ENCODE measurements at regions not wholly inside any gene's neighbourhood (a gene's known extent, or its start where the extent isn't known, plus 50 kb on each side); places are given as distances from the start of the nearest gene placed in this dataset.

GRCh38 chr17:72403713-72404209 is 282.9 kb downstream of the SOX9 start:
- DNase-seq (no peak), ATAC-seq (ENCODE audit: poor library complexity) (no peak)
- Mint-ChIP-seq H3K4me1 (ENCODE audit: low read depth) (no peaks in the 10 kb centered on the region), H3K4me3 (no peak overlapping the region), H3K27ac (no peak overlapping the region), H3K36me3 (ENCODE audit: low read depth) (no peaks in the 10 kb centered on the region), H3K27me3 (no peaks in the 10 kb centered on the region), H3K9me3 (no peaks in the 10 kb centered on the region)
- H3K9me3 ChIP-seq (ENCODE audit: control insufficient read depth in 1 of 2, insufficient read depth in 1 of 2, low read length in 2 of 2) = no peaks in the 10 kb centered on the region
- intact Hi-C loops (cut with DNase I, micrococcal nuclease) = no loop called here
- H3K4me1 ChIP-seq (ENCODE audit: insufficient read depth, low read length) = no peaks in the 10 kb centered on the region
- no peak overlapping the region for H3K27ac ChIP-seq (ENCODE audit: low read depth in 1 of 2, low read length in 2 of 2)
- H3K27me3 ChIP-seq (ENCODE audit: control insufficient read depth in 1 of 2, insufficient read depth in 2 of 2, low read length in 2 of 2) = no peaks in the 10 kb centered on the region
- TF ChIP-seq CTCF (IDR thresholded peaks at IDR 0.05) = no peak
- ChIA-PET POLR2A (no interaction called here), CTCF (no interaction called here)
- no peak overlapping the region for H3K4me3 ChIP-seq (ENCODE audit: low read length)
- H3K36me3 ChIP-seq (ENCODE audit: insufficient read depth, low read length) = no peaks in the 10 kb centered on the region

GRCh38 chr17:72404872-72405271 is 284.1 kb downstream of the SOX9 start:
- Histone ChIP-seq H3K27ac (ENCODE audit: low read depth in 1 of 2, low read length in 2 of 2) (no peak overlapping the region), H3K4me1 (ENCODE audit: insufficient read depth, low read length) (no peaks in the 10 kb centered on the region), H3K9me3 (ENCODE audit: control insufficient read depth in 1 of 2, insufficient read depth in 1 of 2, low read length in 2 of 2) (no peaks in the 10 kb centered on the region), H3K36me3 (ENCODE audit: insufficient read depth, low read length) (no peaks in the 10 kb centered on the region), H3K27me3 (ENCODE audit: control insufficient read depth in 1 of 2, insufficient read depth in 2 of 2, low read length in 2 of 2) (no peaks in the 10 kb centered on the region), H3K4me3 (ENCODE audit: low read length) (no peak overlapping the region)
- DNase-seq = no peak
- no peak overlapping the region for H3K4me3 Mint-ChIP-seq
- no peaks in the 10 kb centered on the region for H3K9me3 Mint-ChIP-seq
- intact Hi-C loops (cut with DNase I, micrococcal nuclease) = no loop called here
- TF ChIP-seq CTCF (IDR thresholded peaks at IDR 0.05) = no peak
- no peak overlapping the region for H3K27ac Mint-ChIP-seq
- no peaks in the 10 kb centered on the region for H3K27me3 Mint-ChIP-seq
- CTCF ChIA-PET = no interaction called here
- POLR2A ChIA-PET = no interaction called here
- ATAC-seq (ENCODE audit: poor library complexity) = no peak
- no peaks in the 10 kb centered on the region for H3K4me1 Mint-ChIP-seq (ENCODE audit: low read depth)
- H3K36me3 Mint-ChIP-seq (ENCODE audit: low read depth) = no peaks in the 10 kb centered on the region

- POLR2A ChIA-PET = no interaction called here
- CTCF ChIA-PET = no interaction called here
These were observed 284.9 kb downstream of the SOX9 start for GRCh38 chr17:72405662-72406230.

More at GRCh38 chr17:72405662-72406230, 284.9 kb downstream of the SOX9 start:
- H3K27me3 Mint-ChIP-seq = no peaks in the 10 kb centered on the region
- no peak for ATAC-seq (ENCODE audit: poor library complexity)
- H3K4me1 ChIP-seq (ENCODE audit: insufficient read depth, low read length) = no peaks in the 10 kb centered on the region
- no peaks in the 10 kb centered on the region for H3K36me3 Mint-ChIP-seq (ENCODE audit: low read depth)
- no peak overlapping the region for H3K4me3 ChIP-seq (ENCODE audit: low read length)
- no peaks in the 10 kb centered on the region for H3K27me3 ChIP-seq (ENCODE audit: control insufficient read depth in 1 of 2, insufficient read depth in 2 of 2, low read length in 2 of 2)
- no peaks in the 10 kb centered on the region for H3K9me3 Mint-ChIP-seq
- no peaks in the 10 kb centered on the region for H3K4me1 Mint-ChIP-seq (ENCODE audit: low read depth)
- no peak for DNase-seq
- H3K27ac ChIP-seq (ENCODE audit: low read depth in 1 of 2, low read length in 2 of 2) = no peak overlapping the region
- no peak overlapping the region for H3K4me3 Mint-ChIP-seq
- no peak overlapping the region for H3K27ac Mint-ChIP-seq
- intact Hi-C loops (cut with DNase I, micrococcal nuclease) = no loop called here
- no peak for TF ChIP-seq CTCF (IDR thresholded peaks at IDR 0.05)
- no peaks in the 10 kb centered on the region for H3K9me3 ChIP-seq (ENCODE audit: control insufficient read depth in 1 of 2, insufficient read depth in 1 of 2, low read length in 2 of 2)
- H3K36me3 ChIP-seq (ENCODE audit: insufficient read depth, low read length) = no peaks in the 10 kb centered on the region

Data from CD4-positive, alpha-beta T cell (primary cell).